AG09319 (cell line): ENCODE measurements at regions not wholly inside any gene's neighbourhood (a gene's known extent, or its start where the extent isn't known, plus 50 kb on each side); places are given as distances from the start of the nearest gene placed in this dataset.
"Not testable (repeated sequence)": the region's sequence is repeated elsewhere in the genome, so short reads cannot be mapped to it uniquely, and the experiment has no call there.

ENCODE experiments used
- DNase-seq: peaks from one replicate; pipeline ENCODE4 v3.0.0-alpha.2; 2010; ENCODE audit warnings: low read depth; ENCODE audit errors: extremely low read depth
- CTCF ChIP-seq: IDR thresholded peaks from 2 replicates; pipeline ENCODE4 v1.5.1; 2011; ENCODE audit warnings: low read depth, mild to moderate bottlenecking, inconsistent platforms, low read length, moderate library complexity

GRCh38 chr1:101124405-101124804 is 98.8 kb upstream of the DPH5 start:
- DNase-seq, result no peak
- no peak for TF ChIP-seq CTCF

GRCh38 chr1:101123904-101124303 is 98.3 kb upstream of the DPH5 start:
- DNase-seq, result not testable (repeated sequence)

- no peak for DNase-seq
Observed at GRCh38 chr1:101122452-101123166, 97.0 kb upstream of the DPH5 start.

DNA sequence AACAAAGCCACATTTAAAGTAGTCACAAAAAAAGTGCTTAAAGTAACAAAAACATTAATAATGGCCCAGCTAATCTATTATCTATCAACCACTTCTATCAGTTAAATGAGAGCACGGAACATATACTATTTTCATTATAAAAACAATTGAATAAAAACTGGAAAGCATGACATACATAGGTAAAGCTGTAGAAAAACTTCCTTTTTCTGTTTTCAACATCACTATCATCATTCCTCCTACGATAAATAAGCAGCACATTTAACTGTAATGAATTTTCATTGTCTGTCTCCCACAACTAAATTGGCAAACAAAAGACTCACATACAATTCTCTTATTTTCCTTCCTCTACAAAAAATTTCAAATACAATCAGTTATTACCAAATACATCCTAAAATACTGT is 96.4 kb upstream of the DPH5 start:
- DNase-seq, result no peak
- TF ChIP-seq CTCF, result no peak

More at GRCh38 chr1:101122452-101123166, 97.0 kb upstream of the DPH5 start:
- no peak for TF ChIP-seq CTCF

DNA sequence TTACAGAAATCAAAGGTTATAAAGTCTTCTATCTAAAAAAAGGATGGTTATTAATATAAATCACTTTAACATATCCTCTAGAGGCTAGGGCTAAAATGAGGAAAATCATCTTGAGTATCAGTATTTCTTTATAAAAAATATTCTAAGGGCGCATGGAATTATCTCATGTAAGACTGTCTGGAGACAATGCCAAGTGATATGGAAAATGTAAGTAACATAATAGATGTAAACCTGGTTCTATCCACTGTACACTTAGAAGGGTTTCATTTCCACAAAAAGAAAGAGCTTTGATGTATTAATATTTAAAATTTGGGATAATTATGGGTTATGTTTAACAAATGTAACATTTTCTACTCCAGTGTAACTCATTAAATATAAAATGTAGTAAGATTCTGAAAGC is 95.9 kb upstream of the DPH5 start:
- no peak for DNase-seq
- no peak for TF ChIP-seq CTCF

DNA sequence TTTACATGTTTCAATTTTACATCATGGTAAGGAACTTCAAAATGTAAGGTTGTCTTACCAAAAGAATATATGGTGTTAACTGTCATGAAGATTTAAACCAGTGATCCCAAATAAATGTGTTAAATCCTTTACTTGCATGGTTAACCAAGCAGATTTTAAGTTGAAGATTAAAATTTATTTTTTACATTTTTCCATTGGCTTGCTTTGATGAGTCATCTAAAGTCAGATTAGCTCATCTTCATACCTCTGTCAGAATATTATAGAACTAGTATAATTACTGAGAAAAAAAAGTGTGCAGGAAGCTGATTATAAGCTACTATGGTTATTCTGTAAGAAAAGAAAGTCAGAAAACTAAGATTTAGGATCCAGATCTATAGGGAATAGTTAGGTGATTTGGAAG is 95.3 kb upstream of the DPH5 start:
- DNase-seq, result no peak
- no peak for TF ChIP-seq CTCF

DNA sequence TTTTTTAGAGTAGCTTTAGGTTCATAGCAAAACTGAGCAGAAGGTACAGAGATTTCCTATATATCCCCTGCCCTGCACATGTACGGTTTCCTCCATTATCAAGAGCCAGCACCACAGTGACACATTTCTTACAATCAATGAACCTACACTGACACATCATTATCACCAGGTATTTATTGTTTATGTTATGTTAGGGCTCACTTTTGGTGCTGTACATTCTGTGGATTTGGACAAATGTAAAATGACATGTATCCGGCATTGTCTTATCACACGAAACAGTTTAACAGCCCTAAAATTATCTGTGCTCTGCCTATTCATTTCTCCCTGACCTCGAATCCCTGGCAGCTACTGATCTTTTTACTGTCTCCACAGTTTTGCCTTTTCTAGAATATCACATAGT is 93.7 kb upstream of the DPH5 start:
- no peak for TF ChIP-seq CTCF
- no peak for DNase-seq

GRCh38 chr1:101116006-101116405 is 90.4 kb upstream of the DPH5 start:
- no peak for DNase-seq
- no peak for TF ChIP-seq CTCF
